RWPE1 (cell line): ENCODE measurements at regions not wholly inside any gene's neighbourhood (a gene's known extent, or its start where the extent isn't known, plus 50 kb on each side); places are given as distances from the start of the nearest gene placed in this dataset.

Source experiments
- CTCF ChIA-PET: fragments of 350-600 bp; sonication (Branson Sonifier 250); formaldehyde crosslinking; extraction: SDS; loops from one replicate; lab custom pipeline; 2021; lab: Yijun Ruan, JAX
- POLR2A ChIA-PET: fragments of 400-600 bp; formaldehyde crosslinking; extraction: SDS; loops from one replicate; lab custom pipeline; 2020; ENCODE audit warnings: antibody characterized with exemption; ENCODE audit not compliant: low non-redundant PET; lab: Yijun Ruan, JAX
- DNase-seq: peaks from one replicate; pipeline ENCODE4 v3.0.0; 2012; ENCODE audit warnings: low spot score
- H3K27ac ChIP-seq: fragments of 450-650 bp; 2 replicates; pipeline ENCODE4 v1.5.1; 2017
- CTCF ChIP-seq: fragments of 450-650 bp; conservative IDR thresholded peaks from 2 replicates; pipeline ENCODE4 v1.5.1; 2017; ENCODE audit warnings: low read depth, mild to moderate bottlenecking

DNA sequence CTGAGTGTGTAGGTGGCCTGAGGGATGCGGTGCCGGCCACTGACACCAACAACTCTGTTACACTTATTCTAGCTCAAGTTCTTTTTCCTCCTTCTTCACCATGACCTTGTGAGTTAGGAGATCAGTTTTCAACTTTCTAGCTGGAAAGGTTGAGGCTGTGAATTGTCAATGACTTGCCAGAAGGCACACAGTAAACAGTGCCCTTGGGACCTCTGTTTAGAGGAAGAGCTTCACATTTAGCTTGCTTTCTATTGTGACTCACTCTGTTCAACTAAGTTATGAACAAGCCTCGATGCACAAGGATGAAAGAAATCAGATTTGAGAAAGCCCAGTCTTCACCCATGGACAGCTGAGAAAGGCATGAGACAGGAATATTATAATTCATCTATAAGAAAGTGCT lies 455.6 kb downstream of the MAFB start:
- TF ChIP-seq CTCF, result no peak
- CTCF ChIA-PET, result interaction anchor here (0.7 kb wide), 1 partner anchor 153 kb away, joined by 4 read pairs; no protein-coding TSS in a partner anchor
- H3K27ac ChIP-seq, result no peak overlapping the region
- DNase-seq, result no peak
- POLR2A ChIA-PET, result no interaction called here

DNA sequence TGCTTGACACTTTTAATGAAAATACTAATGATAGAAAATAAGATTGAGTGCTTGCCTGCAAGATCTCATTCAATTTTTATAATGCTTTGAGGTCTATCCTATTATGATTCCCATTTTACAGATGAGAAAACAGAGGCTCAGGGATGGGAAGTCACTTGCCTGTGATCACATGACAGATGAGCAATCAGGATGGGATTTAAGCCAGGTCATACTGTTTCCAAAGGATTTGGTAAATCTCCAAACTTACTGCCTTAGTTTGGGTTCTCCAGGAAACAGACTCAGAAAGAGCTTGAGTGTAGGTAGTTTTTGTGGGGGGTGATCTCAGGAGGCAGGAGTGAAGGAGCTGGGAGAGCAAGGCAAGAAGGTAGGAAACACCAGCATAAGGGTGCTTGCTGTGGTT lies 456.3 kb downstream of the MAFB start:
- H3K27ac ChIP-seq, result no peak overlapping the region
- TF ChIP-seq CTCF, result no peak
- CTCF ChIA-PET, result interaction anchor here (0.5 to 0.7 kb wide), 2 partner anchors 30 to 1005 kb away, joined by 4 to 5 read pairs; no protein-coding TSS in a partner anchor

DNA sequence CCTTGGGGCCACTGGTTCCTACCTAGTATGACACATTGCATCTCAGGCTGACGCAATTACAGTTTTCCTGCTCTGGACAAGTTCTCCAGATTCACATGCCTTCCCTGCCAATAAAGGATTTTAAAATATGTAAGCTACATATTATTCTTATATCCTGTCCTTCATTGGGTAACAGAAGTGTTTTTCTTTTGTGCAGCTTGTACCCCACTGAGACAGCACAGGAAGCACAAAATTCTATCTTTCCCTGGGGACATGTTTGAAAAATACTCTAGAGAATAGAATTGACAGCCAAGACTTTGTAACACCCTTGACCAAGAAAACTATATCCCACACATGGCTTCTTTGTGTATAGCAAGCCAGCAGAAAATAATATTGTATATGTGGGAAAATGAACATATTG lies 456.8 kb downstream of the MAFB start:
- no peak for DNase-seq
- TF ChIP-seq CTCF, result no peak
- ChIA-PET POLR2A (no interaction called here), CTCF (interaction anchor here (0.5 to 0.7 kb wide), 2 partner anchors 30 to 1006 kb away, joined by 4 to 5 read pairs; no protein-coding TSS in a partner anchor)
- no peak overlapping the region for H3K27ac ChIP-seq

More for the DNA sequence above, 456.3 kb downstream of the MAFB start:
- no peak for DNase-seq
- POLR2A ChIA-PET, result no interaction called here

GRCh38 chr20:40230486-40230885 lies 458.6 kb downstream of the MAFB start:
- DNase-seq, result no peak
- H3K27ac ChIP-seq, result no peak overlapping the region
- CTCF ChIA-PET, result interaction anchor here (0.6 kb wide), 1 partner anchor 732 kb away, joined by 4 read pairs; no protein-coding TSS in a partner anchor
- TF ChIP-seq CTCF, result no peak
- POLR2A ChIA-PET, result no interaction called here

DNA sequence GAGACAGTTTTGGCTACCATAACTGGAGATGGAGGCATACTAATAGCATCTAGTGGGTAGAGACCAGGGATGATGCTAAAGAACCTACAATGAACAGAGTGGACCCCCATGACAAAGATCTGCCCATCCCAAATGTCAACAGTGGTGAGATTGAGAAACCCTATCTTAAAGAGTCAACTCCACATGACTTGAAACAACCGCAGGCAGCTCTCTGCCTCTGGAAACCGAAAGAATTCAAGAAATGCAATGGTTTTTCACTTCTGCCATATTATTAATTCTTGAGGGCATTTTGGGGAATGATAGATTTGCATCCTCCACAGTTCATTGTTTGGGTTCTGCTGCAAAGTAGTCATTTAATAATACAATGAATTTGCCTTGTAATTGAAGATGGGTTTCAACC lies 463.4 kb downstream of the MAFB start:
- ChIA-PET CTCF (interaction anchor here (0.6 kb wide), 1 partner anchor 152 kb away, joined by 4 read pairs; no protein-coding TSS in a partner anchor), POLR2A (no interaction called here)
- H3K27ac ChIP-seq, result no peak overlapping the region
- TF ChIP-seq CTCF, result no peak
- DNase-seq, result no peak

DNA sequence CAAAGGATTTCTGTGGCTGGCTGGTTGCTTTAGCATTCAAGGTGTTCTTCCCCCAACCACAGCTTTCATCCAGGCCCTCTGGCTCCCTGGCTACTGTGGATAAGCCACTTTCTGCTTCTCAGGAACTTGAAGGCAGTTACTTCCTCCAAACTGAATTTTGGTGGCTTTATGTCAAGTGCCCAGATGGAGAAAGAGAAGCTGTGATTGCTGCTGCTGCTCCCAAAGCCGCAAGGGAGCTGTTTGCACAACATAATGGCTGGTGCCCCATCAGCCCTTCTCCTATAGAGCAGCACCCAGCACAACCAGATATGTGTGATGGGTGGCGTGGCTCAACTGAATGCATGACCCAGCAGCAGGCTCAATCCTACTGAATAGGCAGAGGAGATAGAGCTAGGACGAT lies 465.2 kb downstream of the MAFB start:
- no peak for DNase-seq

More for the DNA sequence above, 465.2 kb downstream of the MAFB start:
- H3K27ac ChIP-seq, result no peak overlapping the region
- POLR2A ChIA-PET, result no interaction called here
- CTCF ChIA-PET, result interaction anchor here (1.2 kb wide), 1 partner anchor 64 kb away, joined by 4 read pairs; no protein-coding TSS in a partner anchor
- no peak for TF ChIP-seq CTCF
